ENCODE measurements at regions not wholly inside any gene's neighbourhood (a gene's known extent, or its start where the extent isn't known, plus 50 kb on each side); places are given as distances from the start of the nearest gene placed in this dataset.
A peak's percentile ranks its signal among the peaks of the same experiment; 100 is the strongest.

GRCh38 chr11:134841972-134842371, 429.9 kb upstream of the B3GAT1 start:
- no peak overlapping the region for H2BK120ac ChIP-seq (replicated peaks; ENCODE audit: low read depth, low read length)
- ChIA-PET POLR2A (ENCODE audit: partially characterized antibody) (no interaction called here), CTCF (ENCODE audit: partially characterized antibody) (interaction anchor here (1.1 to 2.7 kb wide), 3 partner anchors 8 to 26 kb away, joined by 4 to 19 read pairs (median 5); no protein-coding TSS in a partner anchor)
- H4K20me1 ChIP-seq (replicated peaks in 1 of 2; ENCODE audit: control insufficient read depth in 1 of 2, insufficient read depth in 2 of 2, low read length in 2 of 2): no peaks in the 10 kb centered on the region
- H4K5ac ChIP-seq (ENCODE audit: insufficient read length, low read depth, low read length): no peak overlapping the region
- 0 out of 2 replicates have a peak overlapping the region, but pooled peaks have one; percentile 37 for H2BK15ac ChIP-seq (ENCODE audit: low read length)
- no peak overlapping the region for H2BK12ac ChIP-seq (ENCODE audit: low read depth, low read length)
- no peaks in the 10 kb centered on the region for H3K79me1 ChIP-seq (ENCODE audit: low read depth, low read length)
- H3K27ac ChIP-seq (ENCODE audit: low read depth, low read length): no peak overlapping the region
- H2AK5ac ChIP-seq (ENCODE audit: low read depth, low read length): no peak overlapping the region
- H3K79me2 ChIP-seq (ENCODE audit: control insufficient read depth in 1 of 2, insufficient read depth in 2 of 2, low read length in 2 of 2): no peaks in the 10 kb centered on the region
- H3K23ac ChIP-seq (ENCODE audit: insufficient read length): no peak overlapping the region
- H4K8ac ChIP-seq (ENCODE audit: extremely low read depth, insufficient read depth, low read length): no peak overlapping the region
- no peak overlapping the region for H3K9ac ChIP-seq (replicated peaks in 1 of 4; ENCODE audit: extremely low read depth in 1 of 4, low read depth in 3 of 4, low read length in 3 of 4)
- 77% methylated on average over 5 of the region's 5 CpGs; no CpG with 5 or more reads in 1 of the 2 experiments for WGBS, 2 experiments (ENCODE audit: extremely low coverage in 1 of 2, insufficient coverage in 1 of 2, insufficient read length in 1 of 2, insufficient replicate concordance in 2 of 2, low coverage in 1 of 2, low lambda C conversion rate in 2 of 2, missing lambda C conversion rate in 1 of 2)
- FAIRE-seq (no peak), DNase-seq (ENCODE audit: low read depth in 1 of 2, low spot score in 2 of 2) (no peak)
- H3K18ac ChIP-seq (ENCODE audit: extremely low read depth, low read length): no peak overlapping the region
- no peak overlapping the region for H3K14ac ChIP-seq (ENCODE audit: insufficient read length)
- H4K91ac ChIP-seq (replicated peaks; ENCODE audit: insufficient read length, low read length): no peak overlapping the region
- H3K4ac ChIP-seq (replicated peaks; ENCODE audit: insufficient read length, low read depth, low read length): no peak overlapping the region
- no peaks in the 10 kb centered on the region for H3K36me3 ChIP-seq (ENCODE audit: control insufficient read depth in 2 of 4, insufficient read depth in 4 of 4, low read length in 3 of 4)
- no peak overlapping the region for H2AFZ ChIP-seq (ENCODE audit: low read length)
- H2BK20ac ChIP-seq (ENCODE audit: low read length): no peak overlapping the region
- no peak overlapping the region for H3K4me3 ChIP-seq (ENCODE audit: extremely low read depth in 1 of 4, insufficient read depth in 2 of 4, low read depth in 3 of 4, low read length in 4 of 4)
- H3K4me1 ChIP-seq (replicated peaks in 1 of 4; ENCODE audit: control insufficient read depth in 3 of 4, insufficient read depth in 4 of 4, low read length in 3 of 4): no peaks in the 10 kb centered on the region
- no peak overlapping the region for H3K4me2 ChIP-seq (ENCODE audit: insufficient read depth in 1 of 2, low read depth in 2 of 2, low read length in 2 of 2)
- H3K56ac ChIP-seq (replicated peaks; ENCODE audit: insufficient read length, low read depth, low read length): no peak overlapping the region
- no peaks in the 10 kb centered on the region for H3K23me2 ChIP-seq (ENCODE audit: low read depth, low read length)
- H3K9me3 ChIP-seq (ENCODE audit: insufficient read depth in 2 of 2, low read depth in 1 of 2, low read length in 1 of 2): no peaks in the 10 kb centered on the region
- no peak overlapping the region for H2BK5ac ChIP-seq (ENCODE audit: low read depth, low read length)
- H3K27me3 ChIP-seq (replicated peaks in 1 of 4; ENCODE audit: control insufficient read depth in 3 of 4, extremely low read depth in 1 of 4, insufficient read depth in 3 of 4, low read length in 3 of 4): no peaks in the 10 kb centered on the region
- TF ChIP-seq EGR1 (IDR thresholded peaks at IDR 0.05; ENCODE audit: borderline replicate concordance, low read depth, low read length) (no peak), SAP30 (IDR thresholded peaks at IDR 0.05; ENCODE audit: insufficient read depth, insufficient replicate concordance, low read length) (no peak), JUND (IDR thresholded peaks at IDR 0.05; ENCODE audit: low read length) (no peak), NRF1 (IDR thresholded peaks at IDR 0.05; ENCODE audit: low read depth, low read length) (no peak), TEAD4 (IDR thresholded peaks at IDR 0.05; ENCODE audit: low read depth, low read length) (no peak), ATF3 (IDR thresholded peaks at IDR 0.05; ENCODE audit: insufficient read depth, low read depth, low read length) (no peak), POLR2A (IDR thresholded peaks at IDR 0.05; ENCODE audit: control extremely low read depth in 1 of 2, low read depth in 2 of 2, low read length in 2 of 2) (no peak), HDAC6 (IDR thresholded peaks at IDR 0.05; ENCODE audit: low read depth, low read length) (no peak), NANOG (IDR thresholded peaks at IDR 0.05; ENCODE audit: insufficient read depth, low read depth, low read length, poor library complexity, severe bottlenecking) (no peak), USF2 (IDR thresholded peaks at IDR 0.05; ENCODE audit: low read length) (no peak), MAX (IDR thresholded peaks at IDR 0.05) (no peak), SP2 (IDR thresholded peaks at IDR 0.05; ENCODE audit: low read length) (no peak), SP4 (IDR thresholded peaks at IDR 0.05; ENCODE audit: low read length) (no peak), KDM4A (IDR thresholded peaks at IDR 0.05; ENCODE audit: low read depth, low read length, severe bottlenecking) (no peak)
